Osteoblast (primary cell): ENCODE measurements at regions not wholly inside any gene's neighbourhood (a gene's known extent, or its start where the extent isn't known, plus 50 kb on each side); places are given as distances from the start of the nearest gene placed in this dataset.

Source experiments
- DNase-seq: peaks from one replicate; pipeline ENCODE4 v3.0.0; 2011; ENCODE audit warnings: low spot score, mixed read lengths; ENCODE audit not compliant: insufficient read length; ENCODE audit errors: missing footprints
- H2AFZ ChIP-seq: 2 replicates; pipeline ENCODE4 v1.6.0; 2011; ENCODE audit warnings: mild to moderate bottlenecking, low read length
- H3K27ac ChIP-seq: 2 replicates; pipeline ENCODE4 v1.5.1; 2011; ENCODE audit warnings: mild to moderate bottlenecking, low read depth, low read length, moderate library complexity
- H3K27me3 ChIP-seq: 2 replicates; pipeline ENCODE4 v1.6.0; 2012; ENCODE audit warnings: mild to moderate bottlenecking, control low read depth, inconsistent platforms, low read length, moderate library complexity; ENCODE audit not compliant: insufficient read depth
- H3K36me3 ChIP-seq: 2 replicates; pipeline ENCODE4 v1.5.1; 2011; ENCODE audit warnings: mild to moderate bottlenecking, low read length, control low read depth, moderate library complexity; ENCODE audit not compliant: insufficient read depth
- H3K4me1 ChIP-seq: 2 replicates; pipeline ENCODE4 v1.5.1; 2011; ENCODE audit warnings: mild to moderate bottlenecking, low read length, control low read depth, moderate library complexity; ENCODE audit not compliant: insufficient read depth
- H3K4me2 ChIP-seq: 2 replicates; pipeline ENCODE4 v1.6.0; 2011; ENCODE audit warnings: mild to moderate bottlenecking, low read length; ENCODE audit not compliant: insufficient read depth
- H3K4me3 ChIP-seq: fragments of 200-600 bp; sonication (generic); 3 replicates; pipeline ENCODE4 v1.5.1; 2012; ENCODE audit warnings: mild to moderate bottlenecking, low read length, inconsistent platforms; ENCODE audit not compliant: insufficient read depth
- H3K79me2 ChIP-seq: 2 replicates; pipeline ENCODE4 v1.6.0; 2012; ENCODE audit warnings: mild to moderate bottlenecking, low read length, control low read depth, inconsistent platforms; ENCODE audit not compliant: insufficient read depth
- H3K9me3 ChIP-seq: 2 replicates; pipeline ENCODE4 v1.5.1; 2011; ENCODE audit warnings: low read depth, low read length, control low read depth
- H4K20me1 ChIP-seq: 2 replicates; pipeline ENCODE4 v1.6.0; 2012; ENCODE audit warnings: mild to moderate bottlenecking, low read length, control low read depth; ENCODE audit not compliant: insufficient read depth
- CTCF ChIP-seq: IDR thresholded peaks from 2 replicates; pipeline ENCODE4 v1.5.1; 2011; ENCODE audit warnings: mild to moderate bottlenecking, low read depth, low read length, moderate library complexity; ENCODE audit errors: extremely low read depth

GRCh38 chr9:78919701-78920100 lies 622.8 kb downstream of the PSAT1 start:
- no peak overlapping the region for H3K27ac ChIP-seq
- H3K27me3 ChIP-seq = no peaks in the 10 kb centered on the region
- H3K4me2 ChIP-seq = no peak overlapping the region
- TF ChIP-seq CTCF = no peak
- H3K79me2 ChIP-seq = no peaks in the 10 kb centered on the region
- peaks cover 3% of the 10 kb centered on the region for H3K9me3 ChIP-seq
- DNase-seq = no peak
- H4K20me1 ChIP-seq = no peaks in the 10 kb centered on the region
- H3K36me3 ChIP-seq = no peaks in the 10 kb centered on the region
- H3K4me1 ChIP-seq = no peaks in the 10 kb centered on the region
- H2AFZ ChIP-seq = no peak overlapping the region
- H3K4me3 ChIP-seq = no peak overlapping the region

DNA sequence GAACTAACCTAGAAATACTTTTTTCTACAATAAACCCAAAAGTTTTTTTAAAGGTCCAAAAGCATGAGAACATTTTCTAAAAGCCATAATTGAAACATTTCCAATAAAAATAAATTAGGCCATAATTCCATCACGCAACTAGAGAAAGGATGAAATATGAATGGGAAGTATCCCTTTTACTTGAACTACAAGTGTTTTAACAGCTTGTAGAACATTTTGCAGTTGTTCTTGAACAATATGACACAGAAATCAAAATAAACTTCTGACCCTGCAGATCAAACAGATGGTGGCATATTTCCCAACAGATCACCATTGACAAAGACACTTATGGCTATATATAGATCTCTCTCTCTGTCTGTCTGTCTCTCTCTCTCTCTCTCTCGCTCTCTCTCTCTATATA lies 624.4 kb downstream of the PSAT1 start:
- H3K4me3 ChIP-seq = no peak overlapping the region
- no peak for DNase-seq
- no peak overlapping the region for H2AFZ ChIP-seq
- H3K9me3 ChIP-seq = peaks cover 3% of the 10 kb centered on the region
- no peak overlapping the region for H3K4me2 ChIP-seq
- H3K4me1 ChIP-seq = no peaks in the 10 kb centered on the region
- no peaks in the 10 kb centered on the region for H4K20me1 ChIP-seq
- H3K36me3 ChIP-seq = no peaks in the 10 kb centered on the region
- TF ChIP-seq CTCF = no peak
- H3K27ac ChIP-seq = no peak overlapping the region
- H3K27me3 ChIP-seq = no peaks in the 10 kb centered on the region
- no peaks in the 10 kb centered on the region for H3K79me2 ChIP-seq

DNA sequence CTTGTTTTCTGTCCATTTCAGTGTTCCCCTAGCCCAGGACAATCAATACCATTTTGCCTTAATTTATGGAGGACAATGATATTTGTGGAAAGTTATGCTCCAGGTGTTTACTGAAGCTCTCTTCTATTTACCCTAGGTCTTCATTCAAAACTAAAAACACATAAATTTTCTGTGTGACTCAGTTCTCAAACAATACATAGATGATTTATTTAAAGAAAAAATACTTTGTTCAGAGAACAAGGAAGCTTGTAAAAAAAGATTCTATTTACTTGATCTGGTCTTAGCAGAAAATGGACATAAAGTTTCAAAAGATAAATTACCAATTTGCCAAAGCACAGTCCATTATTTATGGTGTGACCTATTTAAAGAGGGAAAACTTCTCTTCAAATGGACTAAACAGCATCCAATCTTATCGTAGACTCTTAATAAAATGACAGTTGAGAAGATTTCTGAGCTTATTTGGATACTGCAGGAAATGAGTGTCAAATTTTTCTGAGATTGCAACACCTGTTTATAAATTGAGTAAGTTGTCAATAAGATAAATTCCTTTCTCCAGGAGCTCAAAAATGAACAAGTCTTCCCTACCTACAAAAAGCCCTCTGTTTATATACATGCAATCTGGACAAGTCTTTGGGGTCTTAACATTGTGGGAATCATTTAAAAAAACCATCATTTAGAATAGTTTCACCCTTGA lies 627.2 kb downstream of the PSAT1 start:
- H4K20me1 ChIP-seq = no peaks in the 10 kb centered on the region
- no peaks in the 10 kb centered on the region for H3K36me3 ChIP-seq
- no peak for TF ChIP-seq CTCF

DNA sequence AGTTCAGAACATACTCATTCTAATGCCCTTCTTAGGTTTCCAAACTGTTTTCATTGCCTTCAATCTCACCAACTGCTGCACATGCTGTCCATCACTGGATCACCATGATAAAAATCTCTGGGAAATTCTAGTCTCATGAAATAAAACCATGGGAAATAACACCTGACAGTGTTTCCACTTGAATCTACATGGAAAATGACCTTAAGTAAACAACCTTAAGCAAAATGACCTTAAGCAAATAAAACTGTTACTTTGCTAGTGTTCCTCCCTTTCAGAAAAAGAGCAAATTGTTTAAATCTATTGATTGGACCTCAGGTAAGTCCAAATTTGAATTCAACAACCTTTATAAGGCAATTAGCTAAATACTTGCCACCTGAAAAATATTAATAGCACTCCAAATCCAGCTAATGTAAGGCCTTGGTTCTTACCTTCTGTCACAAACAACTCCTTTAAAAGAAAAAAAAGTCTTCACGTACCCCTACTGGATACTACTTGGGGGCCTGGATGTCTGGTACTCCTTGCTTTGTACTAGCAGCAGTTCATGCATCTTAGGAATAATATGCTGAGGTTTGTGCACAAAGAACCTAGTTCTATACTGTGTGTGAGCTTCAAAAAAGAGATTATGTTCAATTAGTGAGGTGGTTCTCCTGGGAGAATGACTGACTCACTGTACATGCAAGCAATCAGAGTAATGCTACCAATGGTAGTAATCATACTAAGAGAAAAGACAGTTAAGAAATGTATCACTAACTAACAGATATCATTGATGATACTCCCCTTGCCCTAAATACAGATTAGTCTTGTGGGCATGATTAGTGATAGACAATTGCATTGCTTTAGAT lies 630.4 kb downstream of the PSAT1 start:
- no peak for TF ChIP-seq CTCF

More for the DNA sequence above, 627.2 kb downstream of the PSAT1 start:
- Histone ChIP-seq H2AFZ (no peak overlapping the region), H3K4me3 (no peak overlapping the region), H3K79me2 (no peaks in the 10 kb centered on the region), H3K9me3 (no peaks in the 10 kb centered on the region), H3K27ac (no peak overlapping the region), H3K4me2 (no peak overlapping the region), H3K27me3 (no peaks in the 10 kb centered on the region), H3K4me1 (no peaks in the 10 kb centered on the region)
- DNase-seq = no peak

More for the DNA sequence above, 630.4 kb downstream of the PSAT1 start:
- H3K36me3 ChIP-seq = no peaks in the 10 kb centered on the region
- H3K4me1 ChIP-seq = peaks cover 1% of the 10 kb centered on the region
- H3K27me3 ChIP-seq = no peaks in the 10 kb centered on the region
- H3K79me2 ChIP-seq = no peaks in the 10 kb centered on the region
- H3K4me3 ChIP-seq = no peak overlapping the region
- H3K4me2 ChIP-seq = no peak overlapping the region
- no peaks in the 10 kb centered on the region for H4K20me1 ChIP-seq
- no peak for DNase-seq
- no peaks in the 10 kb centered on the region for H3K9me3 ChIP-seq
- no peak overlapping the region for H2AFZ ChIP-seq
- no peak overlapping the region for H3K27ac ChIP-seq
